DMS79 treated with DMSO at 0.1 percent for 48 hours (cell line): ENCODE measurements at regions not wholly inside any gene's neighbourhood (a gene's known extent, or its start where the extent isn't known, plus 50 kb on each side); places are given as distances from the start of the nearest gene placed in this dataset.

Source experiments
- DNase-seq: peaks from one replicate; lab custom pipeline; 2025; lab: John Stamatoyannopoulos, UW

- no peak for DNase-seq
These were observed 603.6 kb upstream of the PIK3C3 start for GRCh38 chr18:41351430-41351829.

GRCh38 chr18:41347057-41347456 lies 608.0 kb upstream of the PIK3C3 start:
- DNase-seq, result no peak

GRCh38 chr18:41343808-41344207 lies 611.2 kb upstream of the PIK3C3 start:
- DNase-seq, result no peak

GRCh38 chr18:41338341-41338740 lies 616.7 kb upstream of the PIK3C3 start:
- no peak for DNase-seq

- no peak for DNase-seq
These were observed 623.4 kb upstream of the PIK3C3 start for GRCh38 chr18:41331661-41332060.

GRCh38 chr18:41326311-41326710 lies 628.7 kb upstream of the PIK3C3 start:
- peak; percentile 63 for DNase-seq

GRCh38 chr18:41324934-41325333 lies 630.1 kb upstream of the PIK3C3 start:
- no peak for DNase-seq

GRCh38 chr18:41324020-41324791 lies 630.8 kb upstream of the PIK3C3 start:
- no peak for DNase-seq

GRCh38 chr18:41323044-41323443 lies 632.0 kb upstream of the PIK3C3 start:
- DNase-seq, result no peak

- DNase-seq, result peak; percentile 11
These were observed 634.9 kb upstream of the PIK3C3 start for GRCh38 chr18:41320100-41320499.

GRCh38 chr18:41315134-41315533 lies 639.9 kb upstream of the PIK3C3 start:
- DNase-seq, result no peak

GRCh38 chr18:41311571-41312547 lies 643.2 kb upstream of the PIK3C3 start:
- no peak for DNase-seq

GRCh38 chr18:41297740-41298139 lies 657.3 kb upstream of the PIK3C3 start:
- no peak for DNase-seq

- no peak for DNase-seq
These were observed 685.7 kb upstream of the PIK3C3 start for GRCh38 chr18:41269294-41269693.

- DNase-seq, result no peak
These were observed 686.8 kb upstream of the PIK3C3 start for GRCh38 chr18:41268271-41268670.

GRCh38 chr18:41266616-41267015 lies 688.4 kb upstream of the PIK3C3 start:
- no peak for DNase-seq

GRCh38 chr18:41266204-41266603 lies 688.8 kb upstream of the PIK3C3 start:
- no peak for DNase-seq

GRCh38 chr18:41265047-41265446 lies 690.0 kb upstream of the PIK3C3 start:
- DNase-seq, result no peak

- DNase-seq, result no peak
These were observed 691.1 kb upstream of the PIK3C3 start for GRCh38 chr18:41263956-41264355.

GRCh38 chr18:41262688-41263087 lies 692.3 kb upstream of the PIK3C3 start:
- no peak for DNase-seq

- no peak for DNase-seq
These were observed 710.4 kb upstream of the PIK3C3 start for GRCh38 chr18:41244591-41245037.

- DNase-seq, result no peak
These were observed 717.7 kb upstream of the PIK3C3 start for GRCh38 chr18:41237317-41237716.

GRCh38 chr18:41231681-41232080 lies 723.4 kb upstream of the PIK3C3 start:
- DNase-seq, result no peak
